ENCODE measurements at regions not wholly inside any gene's neighbourhood (a gene's known extent, or its start where the extent isn't known, plus 50 kb on each side); places are given as distances from the start of the nearest gene placed in this dataset.

DNA sequence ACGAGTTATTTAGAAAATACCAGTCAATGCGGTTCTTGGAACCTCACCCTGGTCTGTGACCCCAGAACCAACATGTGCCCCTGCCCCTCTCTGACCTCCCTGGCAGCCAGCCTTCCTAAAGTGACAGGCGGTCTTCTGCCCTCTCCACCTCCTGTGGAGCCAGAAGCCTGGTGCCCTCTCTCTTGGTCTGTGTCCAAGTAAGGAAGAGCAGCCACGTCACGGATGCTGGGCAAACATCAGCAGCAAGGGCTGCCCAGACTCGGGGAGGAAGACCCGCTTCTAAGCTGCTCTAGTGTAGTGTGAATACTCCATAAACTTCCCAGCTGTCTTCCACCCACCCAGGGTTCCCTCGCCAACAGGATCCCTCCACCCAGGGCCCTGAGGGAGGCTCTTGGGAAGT, 272.4 kb downstream of the BMP7 start:
- Mint-ChIP-seq H3K27me3 (no peaks in the 10 kb centered on the region), H3K9me3 (peaks cover 6% of the 10 kb centered on the region), H3K27ac (no peak overlapping the region), H3K4me1 (ENCODE audit: low read depth) (no peaks in the 10 kb centered on the region), H3K4me3 (no peak overlapping the region), H3K36me3 (ENCODE audit: low read depth) (no peaks in the 10 kb centered on the region)
- POLR2A ChIA-PET: no interaction called here
- TF ChIP-seq, protein P1, sequence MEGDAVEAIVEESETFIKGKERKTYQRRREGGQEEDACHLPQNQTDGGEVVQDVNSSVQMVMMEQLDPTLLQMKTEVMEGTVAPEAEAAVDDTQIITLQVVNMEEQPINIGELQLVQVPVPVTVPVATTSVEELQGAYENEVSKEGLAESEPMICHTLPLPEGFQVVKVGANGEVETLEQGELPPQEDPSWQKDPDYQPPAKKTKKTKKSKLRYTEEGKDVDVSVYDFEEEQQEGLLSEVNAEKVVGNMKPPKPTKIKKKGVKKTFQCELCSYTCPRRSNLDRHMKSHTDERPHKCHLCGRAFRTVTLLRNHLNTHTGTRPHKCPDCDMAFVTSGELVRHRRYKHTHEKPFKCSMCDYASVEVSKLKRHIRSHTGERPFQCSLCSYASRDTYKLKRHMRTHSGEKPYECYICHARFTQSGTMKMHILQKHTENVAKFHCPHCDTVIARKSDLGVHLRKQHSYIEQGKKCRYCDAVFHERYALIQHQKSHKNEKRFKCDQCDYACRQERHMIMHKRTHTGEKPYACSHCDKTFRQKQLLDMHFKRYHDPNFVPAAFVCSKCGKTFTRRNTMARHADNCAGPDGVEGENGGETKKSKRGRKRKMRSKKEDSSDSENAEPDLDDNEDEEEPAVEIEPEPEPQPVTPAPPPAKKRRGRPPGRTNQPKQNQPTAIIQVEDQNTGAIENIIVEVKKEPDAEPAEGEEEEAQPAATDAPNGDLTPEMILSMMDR (IDR thresholded peaks at IDR 0.05): no peak
- intact Hi-C loops (cut with micrococcal nuclease): loop anchor here (10.0 kb wide), 1 partner anchor 439 kb away; no protein-coding TSS in a partner anchor
- CTCF ChIA-PET: no interaction called here
- ATAC-seq: no peak
- no peak for DNase-seq

DNA sequence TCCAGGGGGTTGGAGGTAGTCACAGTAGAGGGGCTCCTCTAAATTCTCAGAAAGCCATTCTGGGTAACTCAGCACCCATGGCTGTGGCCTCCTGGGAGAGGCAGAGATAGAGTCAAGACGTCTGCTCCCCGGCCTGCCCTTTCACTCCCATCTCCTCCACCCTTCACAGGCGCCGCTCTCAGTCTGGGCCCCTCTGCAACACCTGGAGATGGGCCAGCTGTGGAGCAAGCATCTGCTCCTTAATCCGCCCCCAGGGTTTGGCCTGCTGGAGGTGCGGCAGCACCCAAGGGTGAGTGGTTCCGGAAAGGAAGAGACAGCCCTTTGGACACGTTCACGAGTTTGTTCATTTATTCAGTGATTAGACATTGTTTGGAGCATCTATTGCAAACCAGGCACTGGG, 271.3 kb downstream of the BMP7 start:
- peaks cover 7% of the 10 kb centered on the region for H3K9me3 Mint-ChIP-seq
- TF ChIP-seq, protein P1 (IDR thresholded peaks at IDR 0.05): no peak
- ChIA-PET POLR2A (no interaction called here), CTCF (interaction anchor here (1.2 to 1.5 kb wide), 4 partner anchors 10 to 444 kb away, joined by 3 to 7 read pairs (median 4); no protein-coding TSS in a partner anchor)
- no peaks in the 10 kb centered on the region for H3K4me1 Mint-ChIP-seq (ENCODE audit: low read depth)
- H3K27ac Mint-ChIP-seq: no peak overlapping the region
- no peaks in the 10 kb centered on the region for H3K27me3 Mint-ChIP-seq
- ATAC-seq (no peak), DNase-seq (no peak)
- intact Hi-C loops (cut with micrococcal nuclease): loop anchor here (10.0 kb wide), 1 partner anchor 440 kb away; no protein-coding TSS in a partner anchor
- no peak overlapping the region for H3K4me3 Mint-ChIP-seq
- no peaks in the 10 kb centered on the region for H3K36me3 Mint-ChIP-seq (ENCODE audit: low read depth)

DNA sequence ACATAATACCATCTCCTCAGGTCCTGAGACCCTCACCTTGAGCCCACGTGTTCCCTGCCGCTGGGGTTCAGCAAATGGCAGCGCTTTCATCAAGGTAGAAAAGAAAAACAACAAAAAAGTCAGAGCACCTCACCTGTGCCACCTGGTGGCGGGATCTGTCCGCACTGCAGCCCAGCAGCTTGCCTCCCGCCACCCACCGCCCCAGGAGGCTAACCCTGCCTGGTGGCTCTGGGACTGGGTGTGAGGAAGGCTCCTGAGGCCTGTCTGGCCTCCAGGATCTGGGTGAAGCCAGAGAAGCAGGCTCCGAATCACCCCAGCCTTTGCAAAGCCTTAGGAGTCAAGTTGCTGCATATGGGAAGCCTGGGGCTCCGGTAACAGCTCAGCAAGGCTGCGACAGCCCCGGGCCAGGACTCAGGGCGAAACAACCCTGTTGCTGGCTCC, 270.8 kb downstream of the BMP7 start:
- ChIA-PET POLR2A (no interaction called here), CTCF (interaction anchor here (1.2 to 1.5 kb wide), 4 partner anchors 11 to 445 kb away, joined by 3 to 7 read pairs (median 4); no protein-coding TSS in a partner anchor)
- intact Hi-C loops (cut with micrococcal nuclease): loop anchor here (10.0 kb wide), 1 partner anchor 441 kb away; no protein-coding TSS in a partner anchor
- H3K27ac Mint-ChIP-seq: no peak overlapping the region
- peaks cover 7% of the 10 kb centered on the region for H3K9me3 Mint-ChIP-seq
- TF ChIP-seq, protein P1 (IDR thresholded peaks at IDR 0.05): peak; percentile 56
- peak; percentile 40 for DNase-seq
- no peaks in the 10 kb centered on the region for H3K4me1 Mint-ChIP-seq (ENCODE audit: low read depth)
- no peaks in the 10 kb centered on the region for H3K27me3 Mint-ChIP-seq
- no peaks in the 10 kb centered on the region for H3K36me3 Mint-ChIP-seq (ENCODE audit: low read depth)
- ATAC-seq: peak; percentile 39
- no peak overlapping the region for H3K4me3 Mint-ChIP-seq

DNA sequence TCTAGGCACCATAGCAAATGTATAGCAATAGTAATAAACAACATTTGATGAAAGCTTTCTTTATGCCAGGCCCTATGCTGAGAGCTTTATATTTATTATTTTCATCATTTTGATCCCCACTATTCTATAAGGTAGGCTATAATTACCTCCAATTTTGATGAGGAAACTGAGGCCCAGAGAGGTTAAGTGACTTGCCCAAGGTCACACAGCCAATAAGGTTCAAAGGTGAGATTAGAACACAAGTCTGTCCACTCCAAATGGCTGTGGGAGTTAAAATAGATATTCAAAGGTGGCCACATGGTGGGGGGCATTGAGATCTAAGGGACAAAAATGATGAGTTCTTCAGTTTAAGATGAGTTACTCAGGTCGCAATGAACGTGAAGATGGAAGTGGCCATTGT, 269.9 kb downstream of the BMP7 start:
- ChIA-PET POLR2A (no interaction called here), CTCF (interaction anchor here (1.5 kb wide), 1 partner anchor 12 kb away, joined by 3 read pairs; no protein-coding TSS in a partner anchor)
- no peak for DNase-seq
- no peak for ATAC-seq
- Mint-ChIP-seq H3K27ac (no peak overlapping the region), H3K27me3 (no peaks in the 10 kb centered on the region), H3K9me3 (peaks cover 7% of the 10 kb centered on the region), H3K36me3 (ENCODE audit: low read depth) (no peaks in the 10 kb centered on the region), H3K4me3 (no peak overlapping the region), H3K4me1 (ENCODE audit: low read depth) (no peaks in the 10 kb centered on the region)
- intact Hi-C loops (cut with micrococcal nuclease): loop anchor here (10.0 kb wide), 1 partner anchor 442 kb away; no protein-coding TSS in a partner anchor
- TF ChIP-seq, protein P1 (IDR thresholded peaks at IDR 0.05): no peak

DNA sequence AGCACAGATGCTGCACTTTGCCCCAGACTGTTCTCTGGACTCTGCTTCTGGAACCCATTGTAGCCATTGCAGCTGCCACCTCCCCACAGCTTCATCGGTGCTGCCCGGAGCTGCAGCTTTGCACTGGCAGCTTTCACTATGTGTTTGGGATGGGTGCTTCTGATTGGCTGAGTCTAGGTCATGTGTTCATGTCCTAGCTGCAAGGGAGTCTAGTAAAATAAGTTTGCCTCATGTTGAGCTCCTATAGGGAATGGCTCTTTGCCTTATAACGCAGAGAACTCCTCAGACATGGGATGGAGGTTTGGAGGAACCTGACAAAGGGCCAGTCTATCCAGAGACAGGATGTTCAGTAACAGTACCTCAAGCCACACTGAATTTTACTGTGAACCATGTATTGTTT, 268.0 kb downstream of the BMP7 start:
- Mint-ChIP-seq H3K9me3 (peaks cover 7% of the 10 kb centered on the region), H3K36me3 (ENCODE audit: low read depth) (no peaks in the 10 kb centered on the region), H3K4me1 (ENCODE audit: low read depth) (no peaks in the 10 kb centered on the region), H3K4me3 (no peak overlapping the region), H3K27ac (no peak overlapping the region), H3K27me3 (no peaks in the 10 kb centered on the region)
- DNase-seq: no peak
- ChIA-PET CTCF (no interaction called here), POLR2A (interaction anchor here (1.2 kb wide), 1 partner anchor 13 kb away, joined by 3 read pairs; no protein-coding TSS in a partner anchor)
- TF ChIP-seq, protein P1 (IDR thresholded peaks at IDR 0.05): no peak
- intact Hi-C loops (cut with micrococcal nuclease): loop anchor here (10.0 kb wide), 1 partner anchor 444 kb away; no protein-coding TSS in a partner anchor
- ATAC-seq: no peak
